GM23338 (cell line): ENCODE measurements at regions not wholly inside any gene's neighbourhood (a gene's known extent, or its start where the extent isn't known, plus 50 kb on each side); places are given as distances from the start of the nearest gene placed in this dataset.

Experiments used
- CREB1 ChIP-seq: fragments of 250-450 bp; sonication (Bioruptor Pico); IDR thresholded peaks from 2 replicates; pipeline ENCODE4 v1.5.0; 2020; ENCODE audit warnings: low read depth, mild to moderate bottlenecking, moderate library complexity
- CTCF ChIP-seq, 2 experiments: fragments of 200-600 bp in 1 of 2; sonication (generic) in 1 of 2; conservative IDR thresholded peaks; 2 replicates each; pipeline versions ENCODE4 v1.5.1 to v1.6.1; 2016 to 2017; ENCODE audit warnings: antibody characterized with exemption in 2 of 2, low read depth in 2 of 2, mild to moderate bottlenecking in 2 of 2, moderate library complexity in 1 of 2
- EZH2 ChIP-seq: fragments of 200-600 bp; sonication (generic); IDR thresholded peaks from one replicate; pipeline ENCODE4 v1.8.0; 2017; ENCODE audit warnings: antibody characterized with exemption, mild to moderate bottlenecking, low read depth; ENCODE audit not compliant: unreplicated experiment
- EZH2phosphoT487 ChIP-seq: fragments of 200-600 bp; sonication (generic); IDR thresholded peaks from one replicate; pipeline ENCODE4 v1.8.1; 2018; ENCODE audit warnings: antibody characterized with exemption; ENCODE audit not compliant: unreplicated experiment
- POLR2AphosphoS5 ChIP-seq: IDR thresholded peaks from 2 replicates; pipeline ENCODE4 v1.6.1; 2016; ENCODE audit warnings: antibody characterized with exemption, low read depth
- TF ChIP-seq, protein P1 (sequence below): IDR thresholded peaks from 2 replicates; pipeline ENCODE4 v1.6.1; 2016; ENCODE audit warnings: antibody characterized with exemption

DNA sequence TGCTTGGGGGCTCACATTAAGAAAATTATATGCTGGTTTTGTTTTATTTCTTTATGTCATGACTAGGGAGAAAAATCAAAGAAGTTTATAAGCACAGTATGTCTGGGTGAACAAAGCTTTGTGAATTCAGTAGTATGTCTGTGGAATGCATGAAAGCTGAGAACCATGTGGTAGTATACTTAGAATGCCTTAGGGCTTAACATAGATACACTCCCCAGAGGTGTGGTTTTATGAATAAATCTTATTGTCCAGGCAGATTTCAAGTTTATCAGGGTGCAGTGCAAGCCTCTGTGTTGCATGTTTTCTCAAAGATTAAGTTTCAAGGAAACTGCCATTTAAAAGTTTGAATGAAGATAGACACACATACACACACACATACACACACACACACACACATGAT is 620.5 kb downstream of the CDY2B start:
- TF ChIP-seq CTCF (conservative IDR thresholded peaks at IDR 0.05; ENCODE audit: low read depth in 2 of 2) (no peak), EZH2 (no peak), CREB1 (CRISPR knock-in tag) (no peak), POLR2AphosphoS5 (no peak), EZH2phosphoT487 (no peak)
- TF ChIP-seq, protein P1, sequence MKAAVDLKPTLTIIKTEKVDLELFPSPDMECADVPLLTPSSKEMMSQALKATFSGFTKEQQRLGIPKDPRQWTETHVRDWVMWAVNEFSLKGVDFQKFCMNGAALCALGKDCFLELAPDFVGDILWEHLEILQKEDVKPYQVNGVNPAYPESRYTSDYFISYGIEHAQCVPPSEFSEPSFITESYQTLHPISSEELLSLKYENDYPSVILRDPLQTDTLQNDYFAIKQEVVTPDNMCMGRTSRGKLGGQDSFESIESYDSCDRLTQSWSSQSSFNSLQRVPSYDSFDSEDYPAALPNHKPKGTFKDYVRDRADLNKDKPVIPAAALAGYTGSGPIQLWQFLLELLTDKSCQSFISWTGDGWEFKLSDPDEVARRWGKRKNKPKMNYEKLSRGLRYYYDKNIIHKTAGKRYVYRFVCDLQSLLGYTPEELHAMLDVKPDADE, result no peak
